ENCODE measurements at regions not wholly inside any gene's neighbourhood (a gene's known extent, or its start where the extent isn't known, plus 50 kb on each side); places are given as distances from the start of the nearest gene placed in this dataset.

DNA sequence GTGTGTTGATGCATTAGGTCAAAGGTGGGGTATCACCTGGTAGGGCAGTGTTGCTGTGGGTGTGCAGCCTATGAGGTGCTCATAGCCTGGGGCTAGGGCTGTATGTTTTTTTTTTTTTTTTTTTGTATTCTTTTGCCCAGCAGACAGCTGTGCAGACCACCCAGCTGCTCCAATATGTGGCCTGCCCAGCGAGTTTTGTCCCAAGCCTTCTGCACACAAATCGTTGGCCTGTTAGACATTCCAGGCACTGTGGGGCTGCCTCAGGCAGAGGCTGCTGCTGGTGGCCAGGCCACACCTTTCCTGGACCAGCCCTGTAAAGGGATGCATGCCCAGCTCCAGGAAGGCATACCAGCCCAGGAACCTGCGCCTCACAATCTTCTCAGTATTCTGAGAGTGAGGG is 348.5 kb downstream of the JRKL start:
- H2AK5ac ChIP-seq (ENCODE audit: insufficient read length, low read length): no peak overlapping the region
- H3K56ac ChIP-seq (ENCODE audit: insufficient read length, low read depth, low read length): no peak overlapping the region
- H3K79me1 ChIP-seq (ENCODE audit: insufficient read depth, low read depth, low read length, poor library complexity, severe bottlenecking): no peaks in the 10 kb centered on the region
- no peak overlapping the region for H3K9ac ChIP-seq (ENCODE audit: extremely low read depth, insufficient read length, low read length)
- no peak overlapping the region for H3K23ac ChIP-seq (ENCODE audit: insufficient read length, low read depth, low read length)
- H3K14ac ChIP-seq (ENCODE audit: insufficient read depth, low read length): peak overlapping the region; percentile 26; the same call in 1 of the 2 replicates
- no peak overlapping the region for H2AFZ ChIP-seq (ENCODE audit: low read length)
- no peak overlapping the region for H2BK20ac ChIP-seq (ENCODE audit: low read depth, low read length, poor library complexity, severe bottlenecking)
- H2BK15ac ChIP-seq (ENCODE audit: low read depth, low read length): no peak overlapping the region
- Mint-ChIP-seq H3K27ac (no peak overlapping the region), H3K36me3 (ENCODE audit: insufficient read depth in 1 of 3, low read depth in 3 of 3) (no peaks in the 10 kb centered on the region), H3K4me1 (no peaks in the 10 kb centered on the region), H3K4me3 (no peak overlapping the region), H3K27me3 (ENCODE audit: low read depth) (no peaks in the 10 kb centered on the region), H3K9me3 (peaks cover 0 to 2% of the 10 kb centered on the region in 2 experiments; a peak in 1 of 5 replicates)
- no peaks in the 10 kb centered on the region for H3K79me2 ChIP-seq (ENCODE audit: insufficient read depth, low read length)
- no peaks in the 10 kb centered on the region for H3K23me2 ChIP-seq (ENCODE audit: insufficient read length, low read depth, low read length, poor library complexity, severe bottlenecking)
- H3T11ph ChIP-seq (ENCODE audit: low read length): no peak overlapping the region
- H2BK120ac ChIP-seq (ENCODE audit: low read depth, low read length, poor library complexity, severe bottlenecking): no peak overlapping the region
- no peaks in the 10 kb centered on the region for H4K20me1 ChIP-seq (ENCODE audit: control insufficient read depth, insufficient read depth, insufficient read length)
- no CpG with 5 or more reads among the region's 3 CpGs for WGBS (ENCODE audit: extremely low coverage, insufficient read length, low lambda C conversion rate)
- H4K5ac ChIP-seq (ENCODE audit: insufficient read length, low read depth, low read length): no peak overlapping the region
- H3K27me3 ChIP-seq (ENCODE audit: insufficient read depth, low read length): no peaks in the 10 kb centered on the region
- no peak overlapping the region for H3K4me2 ChIP-seq (ENCODE audit: insufficient read depth, insufficient read length, low read length)
- no peak overlapping the region for H3K18ac ChIP-seq (ENCODE audit: insufficient read length, low read depth, low read length)
- no peak overlapping the region for H3K27ac ChIP-seq (ENCODE audit: insufficient read length, low read depth, low read length)
- no peak overlapping the region for H3K4ac ChIP-seq (ENCODE audit: low read depth, low read length)
- no peak overlapping the region for H4K8ac ChIP-seq (replicated peaks; ENCODE audit: insufficient read length, low read depth, low read length)
- H2BK5ac ChIP-seq (ENCODE audit: insufficient read length, low read length): no peak overlapping the region
- H4K91ac ChIP-seq (ENCODE audit: insufficient read length, low read depth, low read length): no peak overlapping the region
- H2BK12ac ChIP-seq (ENCODE audit: insufficient read length, low read depth, low read length): no peak overlapping the region
- H3K9me3 ChIP-seq (ENCODE audit: control insufficient read depth, low read depth, low read length): no peaks in the 10 kb centered on the region
- H3K4me1 ChIP-seq (ENCODE audit: insufficient read depth, low read length): no peaks in the 10 kb centered on the region
- DNase-seq: no peak
- TF ChIP-seq, protein P1, sequence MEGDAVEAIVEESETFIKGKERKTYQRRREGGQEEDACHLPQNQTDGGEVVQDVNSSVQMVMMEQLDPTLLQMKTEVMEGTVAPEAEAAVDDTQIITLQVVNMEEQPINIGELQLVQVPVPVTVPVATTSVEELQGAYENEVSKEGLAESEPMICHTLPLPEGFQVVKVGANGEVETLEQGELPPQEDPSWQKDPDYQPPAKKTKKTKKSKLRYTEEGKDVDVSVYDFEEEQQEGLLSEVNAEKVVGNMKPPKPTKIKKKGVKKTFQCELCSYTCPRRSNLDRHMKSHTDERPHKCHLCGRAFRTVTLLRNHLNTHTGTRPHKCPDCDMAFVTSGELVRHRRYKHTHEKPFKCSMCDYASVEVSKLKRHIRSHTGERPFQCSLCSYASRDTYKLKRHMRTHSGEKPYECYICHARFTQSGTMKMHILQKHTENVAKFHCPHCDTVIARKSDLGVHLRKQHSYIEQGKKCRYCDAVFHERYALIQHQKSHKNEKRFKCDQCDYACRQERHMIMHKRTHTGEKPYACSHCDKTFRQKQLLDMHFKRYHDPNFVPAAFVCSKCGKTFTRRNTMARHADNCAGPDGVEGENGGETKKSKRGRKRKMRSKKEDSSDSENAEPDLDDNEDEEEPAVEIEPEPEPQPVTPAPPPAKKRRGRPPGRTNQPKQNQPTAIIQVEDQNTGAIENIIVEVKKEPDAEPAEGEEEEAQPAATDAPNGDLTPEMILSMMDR (conservative IDR thresholded peaks at IDR 0.05): no peak
